HG02642 (cell line): ENCODE measurements at regions not wholly inside any gene's neighbourhood (a gene's known extent, or its start where the extent isn't known, plus 50 kb on each side); places are given as distances from the start of the nearest gene placed in this dataset.
A peak's percentile ranks its signal among the peaks of the same experiment; 100 is the strongest.
"Not testable (repeated sequence)": the region's sequence is repeated elsewhere in the genome, so short reads cannot be mapped to it uniquely, and the experiment has no call there.

Experiments used
- ATAC-seq: cut with Tn5 transposase; IDR thresholded peaks from one replicate; pipeline ENCODE4 v1.9.1; 2021; ENCODE audit warnings: mild to moderate bottlenecking; ENCODE audit not compliant: unreplicated experiment, poor library complexity

DNA sequence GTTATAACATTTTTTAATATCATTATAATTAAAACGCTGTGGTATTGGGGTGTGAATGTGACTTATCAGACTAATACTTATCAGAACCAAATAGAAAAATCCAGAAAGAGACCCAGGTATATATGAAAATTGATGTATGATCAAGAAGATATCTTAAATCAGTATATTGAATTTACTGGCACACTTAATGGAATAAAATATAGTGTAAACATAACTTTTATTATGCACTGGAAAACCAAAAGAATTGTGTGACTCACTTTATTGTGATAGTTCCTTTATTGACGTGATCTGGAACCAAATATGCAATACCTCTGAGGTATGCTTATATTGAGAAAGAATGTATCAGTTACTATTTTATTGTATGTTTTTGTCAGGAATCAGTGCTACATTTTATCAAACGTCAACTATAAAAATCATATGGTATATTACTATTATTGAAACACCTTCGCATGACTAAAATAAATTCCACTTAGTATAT lies 250.7 kb upstream of the SPOPL start:
- ATAC-seq, result not testable (repeated sequence)

DNA sequence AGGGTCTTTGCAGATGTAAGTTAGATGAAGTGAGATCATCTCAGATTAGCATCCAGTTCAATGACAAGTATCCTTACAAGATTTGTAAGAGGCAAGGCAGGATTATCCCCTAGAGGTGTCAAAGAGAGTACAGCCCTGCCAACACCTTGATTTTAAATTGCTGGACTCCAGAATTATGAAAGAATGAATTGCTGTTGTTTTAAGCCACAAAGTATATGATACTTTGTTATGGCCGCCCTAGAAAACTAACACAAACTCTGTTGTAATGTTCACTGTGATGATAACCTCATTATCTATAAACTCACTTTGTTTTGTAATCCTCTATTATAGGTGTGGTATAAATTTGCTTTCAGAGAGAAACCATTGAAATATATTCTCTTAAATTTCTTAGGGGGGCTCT lies 249.0 kb upstream of the SPOPL start:
- no peak for ATAC-seq

DNA sequence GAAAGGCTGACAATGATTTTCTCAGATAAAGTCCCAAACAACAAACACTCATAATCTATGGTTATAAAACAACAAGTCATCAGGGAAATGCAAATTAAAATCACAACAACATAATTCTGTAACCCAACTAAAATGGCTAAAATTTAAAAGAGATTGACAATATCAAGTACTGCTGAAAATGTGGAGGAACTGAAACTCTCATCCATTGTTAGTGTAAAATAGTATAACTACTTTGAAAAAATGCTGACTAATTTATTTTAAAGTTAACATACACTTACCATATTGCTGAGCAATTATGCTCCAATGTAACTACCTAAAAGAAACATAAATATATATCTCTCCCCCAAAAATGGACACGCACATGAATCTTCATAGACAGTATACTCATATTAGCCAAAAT lies 245.9 kb upstream of the SPOPL start:
- no peak for ATAC-seq

DNA sequence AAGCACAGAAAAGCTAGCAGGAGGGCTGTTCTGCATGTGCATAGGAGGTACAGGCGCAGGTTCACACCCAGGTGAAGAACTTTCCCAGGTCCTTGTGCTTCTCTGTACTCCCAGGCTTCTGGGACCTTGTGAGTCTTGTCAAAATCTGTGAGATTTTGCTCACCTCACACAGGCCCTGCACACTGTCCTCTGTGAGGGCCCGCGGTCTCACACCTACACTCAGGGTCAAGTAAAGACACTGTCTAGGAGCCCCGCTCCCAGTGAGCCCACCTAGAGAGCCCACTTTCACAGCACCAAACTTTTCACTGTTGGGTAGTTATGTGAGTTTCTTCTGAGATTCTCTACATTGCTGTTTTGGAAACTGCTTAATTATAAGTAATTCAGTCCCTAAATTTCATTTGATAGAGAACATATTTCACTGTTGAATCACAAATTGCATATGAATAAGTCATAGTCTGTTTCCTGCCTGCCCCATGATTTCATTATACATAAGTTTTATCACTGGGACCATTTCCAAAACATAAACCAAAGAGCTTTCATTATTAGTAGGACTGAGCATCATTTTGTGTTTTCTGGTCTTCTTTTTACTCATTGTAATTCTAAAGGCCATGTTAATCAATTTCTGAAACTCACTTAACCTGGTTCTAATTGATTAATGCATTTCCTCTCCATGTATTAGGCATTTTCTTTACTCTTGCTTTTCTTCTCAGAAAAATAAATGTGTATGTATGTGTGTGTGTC lies 234.2 kb upstream of the SPOPL start:
- ATAC-seq, result peak; percentile 76

DNA sequence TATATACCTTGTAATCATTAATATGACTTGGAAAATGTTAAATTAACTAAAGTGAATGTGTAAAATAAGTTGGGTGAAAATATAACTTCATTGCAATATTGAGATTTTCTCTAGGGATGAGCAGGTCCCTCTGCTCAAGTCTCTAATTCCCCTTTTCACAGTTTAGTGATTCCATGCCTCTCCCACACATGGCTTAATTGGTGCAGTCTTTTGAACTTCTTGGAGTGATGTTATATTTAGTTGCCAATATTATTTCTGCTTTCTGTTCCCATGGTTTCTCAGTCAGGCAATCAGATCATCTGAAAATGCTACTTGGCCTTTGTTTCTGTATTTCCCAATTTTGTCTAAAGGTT lies 233.7 kb upstream of the SPOPL start:
- ATAC-seq, result peak; percentile 42

DNA sequence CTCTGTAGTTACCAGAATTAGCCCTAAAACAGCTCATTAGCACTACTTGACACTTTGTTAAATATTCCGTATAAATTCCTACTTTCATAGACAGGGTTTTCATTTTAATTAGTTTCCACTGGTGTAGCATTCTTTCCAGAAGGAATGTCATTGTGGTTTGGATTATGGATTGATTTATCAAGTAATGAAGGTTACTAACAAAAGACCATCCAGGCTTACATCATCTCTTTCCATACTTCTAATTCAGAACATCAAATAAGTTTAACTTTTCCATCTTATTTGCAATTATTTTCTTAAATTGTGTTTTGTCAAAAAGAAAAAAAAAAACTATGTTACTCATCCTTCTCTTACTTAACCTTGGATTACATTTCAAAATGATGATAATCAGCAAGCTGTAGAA lies 231.8 kb upstream of the SPOPL start:
- no peak for ATAC-seq

DNA sequence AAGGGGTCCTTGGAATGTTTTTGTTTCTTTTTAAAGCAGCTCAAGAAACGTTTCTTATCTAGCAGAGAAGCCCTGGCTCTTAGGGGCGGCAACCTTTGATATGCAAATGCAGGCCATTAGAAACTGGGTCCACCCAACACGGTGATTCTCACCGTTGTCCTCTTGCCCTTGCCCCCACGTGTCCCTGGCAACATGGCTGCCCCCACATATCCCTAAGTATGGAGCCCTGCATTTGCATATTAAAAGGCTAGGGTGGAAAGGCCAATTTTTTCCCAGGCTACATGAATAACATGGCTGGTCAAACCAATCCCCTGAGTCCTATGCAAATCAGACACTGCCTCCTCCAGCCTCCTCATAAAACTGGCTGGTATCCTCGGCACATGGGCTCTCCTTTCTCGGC lies 230.1 kb upstream of the SPOPL start:
- ATAC-seq, result no peak

DNA sequence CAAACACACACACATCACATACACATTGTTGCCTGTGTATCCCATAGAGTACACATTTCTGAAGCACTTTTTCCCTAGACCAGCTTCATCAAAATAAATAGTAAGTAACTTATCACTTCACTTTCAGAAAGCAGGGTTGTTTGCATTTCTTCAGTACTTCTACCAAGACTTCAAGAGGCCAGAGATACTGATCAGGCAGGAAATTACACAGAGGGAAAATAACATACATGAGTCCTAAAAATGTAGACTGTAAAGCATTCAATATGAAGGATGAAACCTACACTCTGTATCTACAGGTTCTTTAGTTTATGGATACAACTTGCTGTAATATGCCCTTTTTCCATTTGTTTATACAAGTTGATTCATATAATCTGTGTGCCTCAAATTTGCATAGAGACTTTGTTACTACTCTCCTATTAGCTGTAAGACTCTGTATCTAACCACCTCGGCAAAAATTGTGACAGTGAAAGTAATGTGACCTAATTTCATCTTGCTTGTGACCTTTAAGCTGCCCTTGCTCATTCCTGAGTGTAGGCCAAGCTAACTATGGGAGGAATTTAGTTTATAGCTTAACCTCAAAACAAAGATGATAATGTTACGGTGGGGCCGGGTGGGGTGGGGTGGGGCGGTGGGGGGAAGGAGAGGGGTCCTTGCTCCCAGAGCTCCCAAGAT lies 228.9 kb upstream of the SPOPL start:
- ATAC-seq, result no peak

DNA sequence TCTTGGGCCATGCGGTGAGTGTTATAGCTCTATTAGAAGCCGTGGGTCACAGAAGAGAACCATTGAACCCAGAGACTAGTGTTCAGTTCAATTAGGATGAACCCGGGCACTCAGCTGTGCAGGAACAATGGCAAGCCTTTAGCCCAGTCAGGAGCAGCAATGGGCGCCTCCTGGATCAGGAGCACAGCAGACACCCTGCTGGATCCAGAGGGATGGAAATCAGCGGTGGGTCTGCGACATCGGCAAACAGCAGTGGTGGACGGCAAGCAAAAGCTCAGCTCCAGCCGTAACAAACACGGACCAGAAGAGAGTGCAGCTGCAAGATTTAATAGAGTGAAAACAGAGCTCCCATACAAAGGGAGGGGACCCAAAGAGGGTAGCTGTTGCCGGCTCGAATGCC lies 228.3 kb upstream of the SPOPL start:
- not testable (repeated sequence) for ATAC-seq

DNA sequence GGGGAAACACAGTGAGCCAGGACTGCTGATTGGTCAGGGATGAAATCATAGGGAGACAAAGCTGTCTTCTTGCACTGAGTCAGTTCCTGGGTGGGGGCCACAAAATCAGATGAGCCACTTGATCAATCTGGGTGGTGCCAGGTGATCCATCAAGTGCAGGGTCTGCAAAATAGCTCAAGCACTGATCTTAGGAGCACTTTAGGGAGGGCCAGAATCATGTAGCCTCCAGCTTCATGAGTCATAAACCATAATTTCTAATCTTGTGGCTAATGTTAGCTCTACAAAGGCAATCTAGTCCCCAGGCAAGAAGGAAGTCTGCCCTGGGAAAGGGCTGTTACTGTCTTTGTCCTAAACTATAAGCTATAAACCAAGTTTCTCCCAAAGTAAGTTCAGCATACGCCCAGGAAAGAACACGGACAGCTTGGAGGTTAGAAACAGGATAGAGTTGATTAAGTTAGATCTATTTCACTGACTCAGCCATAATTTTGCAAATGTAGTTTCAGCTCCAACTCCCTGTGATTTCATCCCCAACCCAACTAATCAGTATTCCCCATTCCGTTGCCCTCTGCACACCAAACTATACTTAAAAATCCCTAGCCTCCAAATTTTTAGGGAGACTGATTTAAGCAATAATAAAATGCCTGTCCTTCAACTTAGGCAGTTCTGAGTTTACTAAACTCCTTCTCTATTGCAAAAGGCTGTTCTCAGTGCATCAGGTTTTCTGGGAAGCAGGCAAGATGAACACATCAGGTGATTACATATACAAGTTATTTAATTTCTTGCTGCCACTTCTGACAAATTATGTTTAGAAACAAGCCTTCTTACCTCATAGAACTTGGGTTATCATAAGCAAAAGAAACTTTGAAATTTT lies 226.9 kb upstream of the SPOPL start:
- no peak for ATAC-seq

DNA sequence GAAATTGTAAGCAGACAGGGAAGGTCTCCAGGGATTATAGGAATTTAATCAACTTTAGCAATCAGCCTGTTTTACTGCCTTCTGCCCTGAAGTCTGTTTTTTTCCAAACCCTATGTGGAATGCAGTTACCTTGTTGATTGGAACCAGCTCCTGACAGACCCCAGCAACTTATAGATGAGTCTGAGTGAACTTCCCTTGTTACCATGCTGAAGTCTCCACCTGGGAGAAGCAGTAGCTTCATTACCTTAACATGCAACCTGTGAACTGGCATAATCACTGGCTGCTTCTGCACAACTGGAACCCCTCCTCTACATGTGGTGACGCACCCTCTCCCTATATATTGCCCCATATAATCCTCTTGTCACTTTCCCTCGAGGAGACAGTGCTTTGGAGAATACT lies 226.3 kb upstream of the SPOPL start:
- no peak for ATAC-seq

DNA sequence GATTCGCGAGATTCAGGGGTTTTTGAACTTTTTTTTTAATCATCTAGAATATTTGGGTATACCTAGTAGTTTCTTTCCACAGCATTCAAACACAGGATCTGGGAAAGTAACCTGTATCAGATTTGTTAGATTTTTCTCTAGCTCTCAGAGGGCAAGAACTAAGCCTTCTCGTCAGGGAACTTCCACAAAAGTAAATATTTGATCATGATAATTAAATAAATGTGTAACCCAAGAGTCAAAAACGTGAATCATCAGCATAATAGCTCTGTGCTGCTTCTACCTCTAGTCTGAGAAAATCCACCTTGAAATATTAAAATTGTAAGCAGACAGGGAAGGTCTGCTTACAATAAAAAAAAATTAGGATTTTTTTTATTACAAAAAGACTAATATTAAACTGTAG lies 225.7 kb upstream of the SPOPL start:
- no peak for ATAC-seq

DNA sequence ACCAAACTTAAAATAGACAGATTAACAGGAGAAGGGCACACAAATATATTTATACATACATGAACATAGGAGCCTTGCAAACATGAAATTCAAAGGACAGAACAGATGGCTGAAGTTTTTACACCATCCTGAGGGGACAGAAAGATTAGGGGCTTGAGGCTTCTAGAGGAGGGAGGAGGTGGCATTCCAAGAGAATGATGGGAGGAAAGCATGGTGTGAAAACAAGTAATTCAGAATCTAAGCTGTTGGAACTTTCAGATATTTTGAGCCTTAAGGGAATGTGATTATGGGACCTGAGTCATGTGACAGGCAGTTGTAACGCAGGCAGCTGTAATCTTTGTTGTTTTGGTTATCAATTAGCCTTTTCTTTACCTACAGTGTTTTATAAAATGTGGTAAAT lies 225.2 kb upstream of the SPOPL start:
- ATAC-seq, result no peak

DNA sequence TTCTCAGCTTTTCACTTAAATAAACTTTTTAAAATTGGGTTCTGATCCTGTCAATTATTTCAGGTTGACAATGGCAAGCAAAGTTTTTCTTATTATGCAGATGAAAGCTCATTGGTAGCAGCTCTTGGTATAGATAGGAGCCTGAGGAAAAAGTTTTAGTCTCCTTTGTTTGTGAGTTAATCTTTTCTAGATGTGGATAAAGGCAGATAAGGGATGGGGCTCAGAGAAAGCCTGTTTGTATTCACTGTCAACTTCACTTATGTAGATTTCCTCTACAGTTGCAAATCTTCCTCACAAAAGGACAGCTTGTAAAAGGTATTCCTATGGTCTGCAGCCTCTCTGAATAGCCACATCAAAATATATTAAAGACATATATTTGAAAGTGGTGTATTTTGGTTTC lies 224.5 kb upstream of the SPOPL start:
- ATAC-seq, result no peak

DNA sequence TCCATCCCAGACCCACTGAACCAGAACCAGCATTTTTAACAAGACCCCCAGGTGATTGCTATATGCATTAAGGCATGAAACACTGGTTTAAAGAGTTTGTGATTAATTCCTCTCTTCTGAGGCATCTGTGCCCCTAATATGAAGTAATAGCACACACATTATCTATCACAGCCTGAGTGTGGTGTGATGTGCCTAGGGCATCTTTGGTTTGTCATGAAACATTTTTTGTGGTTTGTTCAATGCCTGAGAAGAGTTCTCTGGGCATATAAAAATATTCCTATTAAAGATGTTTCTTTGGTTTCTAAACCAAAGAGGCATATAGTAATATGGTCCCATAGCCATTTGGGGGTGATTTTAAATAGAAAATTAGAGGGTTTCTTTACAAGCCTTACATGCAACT lies 221.7 kb upstream of the SPOPL start:
- no peak for ATAC-seq

DNA sequence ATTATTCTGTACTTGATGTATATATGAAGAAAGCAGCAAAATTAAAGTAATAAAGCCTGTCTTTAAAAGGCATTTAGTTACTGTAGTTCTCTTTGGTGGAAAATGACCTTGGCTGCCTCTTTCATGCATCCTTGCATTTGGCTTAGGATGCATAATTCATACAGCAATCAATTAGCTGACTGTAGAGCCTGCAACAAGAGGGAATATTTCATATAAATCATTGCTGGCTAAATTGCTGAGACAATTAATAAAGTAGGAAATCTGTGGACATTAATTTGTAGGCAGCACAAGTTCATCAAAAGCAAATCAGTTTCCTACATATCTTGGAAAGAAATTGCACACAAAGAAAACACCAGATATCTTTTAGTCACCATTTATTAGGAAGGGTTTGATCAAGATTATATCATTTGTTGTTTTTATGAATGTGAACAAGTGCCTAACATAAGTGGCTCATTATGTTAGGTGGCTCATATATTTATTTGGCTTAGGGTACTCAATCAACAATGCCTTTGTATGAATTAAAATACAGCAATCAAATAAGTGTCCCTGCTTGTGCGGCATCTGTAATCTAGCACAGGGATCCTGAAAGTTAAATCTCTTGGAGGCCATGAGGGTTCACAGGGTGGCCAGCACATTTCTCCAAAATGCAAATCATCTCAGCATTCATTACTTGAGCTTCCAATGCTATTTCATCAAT lies 220.4 kb upstream of the SPOPL start:
- no peak for ATAC-seq

DNA sequence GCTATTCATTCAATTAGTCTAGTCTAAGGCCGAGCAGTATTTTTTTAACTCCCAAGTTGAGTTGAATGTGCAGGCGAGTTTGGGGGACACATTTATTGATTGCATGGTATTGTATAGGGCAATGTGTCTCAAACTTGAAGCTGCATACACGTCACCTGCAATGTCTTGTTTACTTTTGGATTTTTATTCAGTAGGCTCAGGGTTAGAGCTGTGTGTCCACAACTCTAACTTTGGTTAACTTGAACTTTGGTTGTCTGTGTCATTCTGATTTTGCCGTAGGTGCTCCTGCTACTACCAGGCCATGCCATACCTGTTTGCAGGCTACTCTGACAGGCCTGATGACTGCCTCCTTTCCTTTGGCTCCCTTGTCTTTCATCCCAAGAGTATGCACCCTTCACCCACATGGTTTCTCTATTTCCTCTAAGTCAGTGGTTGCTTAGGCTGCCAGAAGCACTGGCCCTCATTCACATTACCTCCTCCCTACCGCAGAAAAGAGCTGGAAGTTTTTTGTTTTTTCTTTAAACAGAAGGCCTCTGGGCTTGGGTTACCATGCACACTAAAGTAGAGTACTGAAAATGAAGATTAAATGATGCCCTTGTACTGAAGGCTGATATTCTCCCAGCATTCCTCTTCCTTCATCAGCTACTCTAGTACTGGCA lies 219.4 kb upstream of the SPOPL start:
- no peak for ATAC-seq

DNA sequence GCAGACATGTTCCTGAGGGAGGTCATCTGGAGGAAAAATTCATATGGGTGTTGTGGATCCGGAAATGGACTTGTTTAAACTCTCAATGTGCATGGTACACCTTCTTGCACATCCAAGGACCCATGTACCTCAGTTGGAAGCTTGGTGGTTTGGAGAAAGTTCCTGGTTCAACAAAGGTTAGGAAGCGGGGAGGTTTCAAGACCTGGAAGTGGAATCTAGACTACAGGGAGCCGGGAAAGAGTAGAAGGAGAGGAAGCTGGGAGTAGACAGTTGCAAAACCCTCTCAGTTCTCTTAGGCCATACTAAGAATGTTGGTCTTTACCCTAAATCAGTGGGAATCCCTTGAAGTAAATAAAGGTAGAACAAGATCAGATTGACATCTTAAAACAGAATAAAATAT lies 209.8 kb upstream of the SPOPL start:
- no peak for ATAC-seq

DNA sequence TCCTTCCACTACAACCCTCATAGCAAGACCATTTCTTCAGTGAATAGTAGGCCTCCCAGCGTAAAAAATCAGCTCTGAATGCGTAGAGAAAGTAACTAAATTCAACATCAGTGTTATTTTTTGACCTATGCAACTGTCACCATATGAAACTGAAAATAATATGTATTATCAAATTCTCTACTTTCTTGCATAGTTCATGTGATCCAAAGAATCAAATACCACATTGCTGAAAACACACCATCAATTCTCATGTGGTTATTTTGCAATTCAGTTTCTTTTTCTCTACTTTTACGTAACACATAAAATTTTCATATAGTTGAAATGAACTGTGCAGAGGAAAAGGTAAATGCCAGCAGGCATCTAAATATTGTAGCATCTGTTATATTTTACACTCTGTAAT lies 208.5 kb upstream of the SPOPL start:
- ATAC-seq, result no peak

DNA sequence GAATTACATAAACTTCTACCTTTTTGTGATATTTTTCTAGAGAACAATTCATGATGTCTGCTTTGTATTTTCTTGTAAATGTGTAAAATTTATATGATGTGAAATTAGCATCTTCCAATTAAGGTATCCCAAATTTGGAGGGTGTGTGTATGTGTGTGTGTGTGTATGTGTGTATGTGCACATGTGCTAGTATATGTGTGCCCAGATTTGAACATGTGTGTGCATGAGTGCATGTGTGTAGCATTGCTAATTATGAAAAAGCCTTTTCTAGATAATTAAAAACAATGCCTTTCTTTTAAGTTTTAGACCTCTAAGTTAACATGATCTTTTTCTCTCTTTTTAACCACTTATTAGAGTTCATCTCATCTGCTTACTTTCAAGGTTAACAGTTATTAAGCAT lies 208.0 kb upstream of the SPOPL start:
- ATAC-seq, result no peak
